ENCODE measurements at regions not wholly inside any gene's neighbourhood (a gene's known extent, or its start where the extent isn't known, plus 50 kb on each side); places are given as distances from the start of the nearest gene placed in this dataset.

DNA sequence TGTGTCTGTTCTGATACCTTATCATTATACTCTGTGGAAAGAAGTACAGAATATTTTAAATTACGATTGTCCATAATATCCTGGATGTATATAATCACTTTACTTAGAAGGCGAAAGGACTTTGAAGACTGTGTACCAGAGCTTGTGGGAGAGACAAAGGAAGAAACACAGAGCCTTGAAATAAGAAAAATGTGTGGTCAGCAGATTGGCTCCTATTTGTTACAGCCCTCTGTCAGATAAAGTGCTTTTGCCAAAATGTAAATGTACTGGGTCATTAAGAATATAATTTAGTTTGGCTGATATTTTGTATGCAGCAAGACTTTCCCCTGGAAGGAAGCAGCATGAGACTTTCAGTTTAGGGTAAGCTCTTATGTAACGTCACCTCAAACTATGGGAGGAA, 443.1 kb downstream of the CCDC85A start:
- no peaks in the 10 kb centered on the region for H3K79me2 ChIP-seq (ENCODE audit: control insufficient read depth, insufficient read depth, low read length, poor library complexity)
- H3K27me3 ChIP-seq (ENCODE audit: insufficient read depth, low read length) = no peaks in the 10 kb centered on the region
- no peaks in the 10 kb centered on the region for H3K9me3 ChIP-seq (ENCODE audit: insufficient read depth, low read depth, low read length)
- H3K4me2 ChIP-seq (ENCODE audit: low read length) = no peak overlapping the region
- no peak overlapping the region for H4K8ac ChIP-seq (ENCODE audit: low read depth, low read length)
- H3K79me1 ChIP-seq (ENCODE audit: low read length) = no peaks in the 10 kb centered on the region
- no peak overlapping the region for H2BK12ac ChIP-seq (ENCODE audit: low read length)
- H4K91ac ChIP-seq (ENCODE audit: low read depth, low read length) = no peak overlapping the region
- H2AFZ ChIP-seq (ENCODE audit: insufficient read depth, low read length, poor library complexity) = no peak overlapping the region
- H3K4ac ChIP-seq (ENCODE audit: low read depth, low read length) = no peak overlapping the region
- H3K4me1 ChIP-seq (ENCODE audit: control insufficient read depth in 1 of 2, insufficient read depth in 2 of 2, low read length in 2 of 2) = no peaks in the 10 kb centered on the region
- H3K23ac ChIP-seq (ENCODE audit: low read length) = no peak overlapping the region
- no peaks in the 10 kb centered on the region for H3K36me3 ChIP-seq (ENCODE audit: control insufficient read depth in 1 of 2, insufficient read depth in 2 of 2, low read length in 2 of 2)
- no peak overlapping the region for H2BK5ac ChIP-seq (ENCODE audit: low read depth, low read length, poor library complexity)
- no CpG with 5 or more reads among the region's 3 CpGs for WGBS (ENCODE audit: extremely low coverage, insufficient coverage, insufficient read length)
- H3K9ac ChIP-seq (ENCODE audit: low read length) = no peak overlapping the region
- no peak overlapping the region for H2AK5ac ChIP-seq (ENCODE audit: low read length)
- no peak overlapping the region for H3K18ac ChIP-seq (ENCODE audit: low read length)
- H3K14ac ChIP-seq (ENCODE audit: low read length) = no peak overlapping the region
- H3K27ac ChIP-seq (ENCODE audit: low read depth, low read length) = no peak overlapping the region
- no peak overlapping the region for H2BK120ac ChIP-seq (ENCODE audit: insufficient read depth, low read length, poor library complexity)
- H4K12ac ChIP-seq (ENCODE audit: low read depth, low read length) = no peak overlapping the region
- no peak overlapping the region for H3K4me3 ChIP-seq (ENCODE audit: low read depth, low read length)
- DNase-seq = no peak

DNA sequence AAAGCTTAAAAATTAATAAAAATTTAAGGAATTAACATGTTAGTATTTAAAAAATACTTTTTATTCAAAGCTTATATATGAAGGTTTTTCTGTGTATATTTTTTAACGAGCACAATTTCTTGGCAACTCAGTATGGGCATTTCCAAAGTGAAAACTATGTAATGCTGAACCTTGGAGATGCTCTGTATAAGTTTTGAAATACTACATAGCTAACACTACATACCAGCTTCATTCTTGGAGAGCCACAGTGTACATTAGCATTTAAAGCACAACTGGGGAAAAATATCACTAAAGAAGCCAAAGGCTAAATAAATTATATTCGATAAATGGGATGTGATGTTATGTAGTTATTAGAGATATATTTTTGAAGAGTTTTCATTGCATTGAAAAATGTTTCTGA, 446.5 kb downstream of the CCDC85A start:
- Histone ChIP-seq H3K27ac (ENCODE audit: low read depth, low read length) (no peak overlapping the region), H4K12ac (ENCODE audit: low read depth, low read length) (no peak overlapping the region), H2BK5ac (ENCODE audit: low read depth, low read length, poor library complexity) (no peak overlapping the region), H3K9me3 (ENCODE audit: insufficient read depth, low read depth, low read length) (no peaks in the 10 kb centered on the region), H2BK120ac (ENCODE audit: insufficient read depth, low read length, poor library complexity) (no peak overlapping the region), H3K4me2 (ENCODE audit: low read length) (no peak overlapping the region), H3K79me2 (ENCODE audit: control insufficient read depth, insufficient read depth, low read length, poor library complexity) (no peaks in the 10 kb centered on the region), H3K9ac (ENCODE audit: low read length) (no peak overlapping the region), H3K14ac (ENCODE audit: low read length) (no peak overlapping the region), H3K4me3 (ENCODE audit: low read depth, low read length) (no peak overlapping the region), H3K27me3 (ENCODE audit: insufficient read depth, low read length) (no peaks in the 10 kb centered on the region), H2AK5ac (ENCODE audit: low read length) (no peak overlapping the region), H3K4ac (ENCODE audit: low read depth, low read length) (no peak overlapping the region), H3K36me3 (ENCODE audit: control insufficient read depth in 1 of 2, insufficient read depth in 2 of 2, low read length in 2 of 2) (no peaks in the 10 kb centered on the region), H2AFZ (ENCODE audit: insufficient read depth, low read length, poor library complexity) (no peak overlapping the region), H4K8ac (ENCODE audit: low read depth, low read length) (no peak overlapping the region), H3K79me1 (ENCODE audit: low read length) (no peaks in the 10 kb centered on the region), H3K18ac (ENCODE audit: low read length) (no peak overlapping the region), H3K4me1 (ENCODE audit: control insufficient read depth in 1 of 2, insufficient read depth in 2 of 2, low read length in 2 of 2) (no peaks in the 10 kb centered on the region), H4K91ac (ENCODE audit: low read depth, low read length) (no peak overlapping the region), H2BK12ac (ENCODE audit: low read length) (no peak overlapping the region), H3K23ac (ENCODE audit: low read length) (no peak overlapping the region)
- 100% methylated on average over 1 of the region's 2 CpGs for WGBS (ENCODE audit: extremely low coverage, insufficient coverage, insufficient read length)
- DNase-seq = peak in 1 of 2 donors; percentile 56

DNA sequence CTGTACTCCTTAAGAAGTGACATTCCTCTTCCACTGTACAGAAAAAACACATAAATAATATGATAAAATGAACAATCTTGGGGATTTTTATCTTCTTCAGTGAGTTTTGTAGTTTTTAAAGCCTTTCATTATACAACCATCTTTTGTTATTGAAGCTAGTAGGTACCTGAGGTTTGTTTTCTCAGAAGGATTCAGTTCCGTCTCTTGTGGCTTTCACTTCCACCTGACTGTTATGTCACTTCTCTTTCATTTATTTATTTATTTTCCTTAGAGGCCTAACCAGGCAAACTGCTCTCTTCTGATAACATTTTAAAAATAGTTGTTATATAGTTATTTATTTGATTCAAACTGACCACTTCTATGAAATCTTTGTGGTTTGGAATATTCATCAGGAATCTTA, 464.2 kb downstream of the CCDC85A start:
- Histone ChIP-seq H3K4me3 (ENCODE audit: low read depth, low read length) (no peak overlapping the region), H3K9ac (ENCODE audit: low read length) (no peak overlapping the region), H2BK12ac (ENCODE audit: low read length) (no peak overlapping the region), H3K4me1 (ENCODE audit: control insufficient read depth in 1 of 2, insufficient read depth in 2 of 2, low read length in 2 of 2) (no peaks in the 10 kb centered on the region), H4K91ac (ENCODE audit: low read depth, low read length) (no peak overlapping the region), H3K4ac (ENCODE audit: low read depth, low read length) (no peak overlapping the region), H3K27me3 (ENCODE audit: insufficient read depth, low read length) (no peaks in the 10 kb centered on the region), H3K36me3 (ENCODE audit: control insufficient read depth in 1 of 2, insufficient read depth in 2 of 2, low read length in 2 of 2) (no peaks in the 10 kb centered on the region), H2BK120ac (ENCODE audit: insufficient read depth, low read length, poor library complexity) (no peak overlapping the region), H2AK5ac (ENCODE audit: low read length) (no peak overlapping the region), H3K18ac (ENCODE audit: low read length) (no peak overlapping the region), H3K4me2 (ENCODE audit: low read length) (no peak overlapping the region), H4K12ac (ENCODE audit: low read depth, low read length) (no peak overlapping the region), H3K79me2 (ENCODE audit: control insufficient read depth, insufficient read depth, low read length, poor library complexity) (no peaks in the 10 kb centered on the region), H2BK5ac (ENCODE audit: low read depth, low read length, poor library complexity) (no peak overlapping the region), H2AFZ (ENCODE audit: insufficient read depth, low read length, poor library complexity) (no peak overlapping the region), H3K27ac (ENCODE audit: low read depth, low read length) (no peak overlapping the region), H3K23ac (ENCODE audit: low read length) (no peak overlapping the region), H3K9me3 (ENCODE audit: insufficient read depth, low read depth, low read length) (no peaks in the 10 kb centered on the region), H3K14ac (ENCODE audit: low read length) (no peak overlapping the region), H4K8ac (ENCODE audit: low read depth, low read length) (no peak overlapping the region), H3K79me1 (ENCODE audit: low read length) (no peaks in the 10 kb centered on the region)
- no peak for DNase-seq
- WGBS (ENCODE audit: extremely low coverage, insufficient coverage, insufficient read length) = no CpG with 5 or more reads among the region's 1 CpG

DNA sequence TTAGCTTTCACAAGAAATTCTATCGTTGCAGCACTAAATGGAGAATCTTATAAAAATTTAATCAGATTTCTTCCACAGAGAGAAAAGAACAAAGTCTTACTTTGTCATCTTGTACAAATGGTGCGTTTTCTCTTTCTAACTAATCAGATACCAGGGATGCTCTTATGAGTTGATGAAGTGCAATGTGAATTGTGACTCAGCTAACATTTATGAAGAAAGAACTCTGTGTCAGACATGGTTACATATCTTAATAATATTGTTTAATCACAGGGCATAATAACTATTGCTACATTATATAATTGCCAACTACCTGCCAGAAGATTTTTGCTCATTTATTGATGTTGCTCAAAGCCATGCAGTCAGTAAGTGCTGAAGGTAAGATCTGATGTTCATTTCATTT, 465.0 kb downstream of the CCDC85A start:
- Histone ChIP-seq H3K79me2 (ENCODE audit: control insufficient read depth, insufficient read depth, low read length, poor library complexity) (no peaks in the 10 kb centered on the region), H3K27me3 (ENCODE audit: insufficient read depth, low read length) (no peaks in the 10 kb centered on the region), H3K9ac (ENCODE audit: low read length) (no peak overlapping the region), H3K4me2 (ENCODE audit: low read length) (no peak overlapping the region), H2BK12ac (ENCODE audit: low read length) (no peak overlapping the region), H3K9me3 (ENCODE audit: insufficient read depth, low read depth, low read length) (no peaks in the 10 kb centered on the region), H4K8ac (ENCODE audit: low read depth, low read length) (no peak overlapping the region), H3K18ac (ENCODE audit: low read length) (no peak overlapping the region), H3K36me3 (ENCODE audit: control insufficient read depth in 1 of 2, insufficient read depth in 2 of 2, low read length in 2 of 2) (no peaks in the 10 kb centered on the region), H3K4me1 (ENCODE audit: control insufficient read depth in 1 of 2, insufficient read depth in 2 of 2, low read length in 2 of 2) (no peaks in the 10 kb centered on the region), H4K91ac (ENCODE audit: low read depth, low read length) (no peak overlapping the region), H2AK5ac (ENCODE audit: low read length) (no peak overlapping the region), H3K27ac (ENCODE audit: low read depth, low read length) (no peak overlapping the region), H3K14ac (ENCODE audit: low read length) (no peak overlapping the region), H3K4me3 (ENCODE audit: low read depth, low read length) (no peak overlapping the region), H3K23ac (ENCODE audit: low read length) (no peak overlapping the region), H3K4ac (ENCODE audit: low read depth, low read length) (no peak overlapping the region), H3K79me1 (ENCODE audit: low read length) (no peaks in the 10 kb centered on the region), H4K12ac (ENCODE audit: low read depth, low read length) (no peak overlapping the region), H2BK120ac (ENCODE audit: insufficient read depth, low read length, poor library complexity) (no peak overlapping the region), H2BK5ac (ENCODE audit: low read depth, low read length, poor library complexity) (no peak overlapping the region), H2AFZ (ENCODE audit: insufficient read depth, low read length, poor library complexity) (no peak overlapping the region)
- WGBS (ENCODE audit: extremely low coverage, insufficient coverage, insufficient read length) = no CpG with 5 or more reads among the region's 2 CpGs
- no peak for DNase-seq

DNA sequence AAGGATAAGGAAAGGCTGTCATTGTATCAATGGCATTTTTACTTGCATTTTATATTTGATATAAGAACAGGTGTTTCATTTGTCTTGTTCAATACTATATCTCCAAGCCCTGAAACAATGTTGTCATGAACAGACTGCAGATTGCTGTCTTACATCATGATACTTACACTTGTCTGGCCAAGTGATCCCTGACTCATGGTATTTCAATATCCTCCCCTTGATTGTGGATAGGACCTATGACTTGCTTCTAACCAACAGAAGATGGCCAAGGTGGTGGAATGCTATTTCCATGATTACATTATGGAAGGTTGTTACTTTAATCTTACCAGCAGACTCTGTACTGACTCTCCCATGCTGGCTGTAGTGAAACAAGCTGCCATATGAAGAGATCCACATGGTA, 471.1 kb downstream of the CCDC85A start:
- Histone ChIP-seq H4K12ac (ENCODE audit: low read depth, low read length) (no peak overlapping the region), H4K8ac (ENCODE audit: low read depth, low read length) (no peak overlapping the region), H3K36me3 (ENCODE audit: control insufficient read depth in 1 of 2, insufficient read depth in 2 of 2, low read length in 2 of 2) (no peaks in the 10 kb centered on the region), H3K4ac (ENCODE audit: low read depth, low read length) (no peak overlapping the region), H3K18ac (ENCODE audit: low read length) (no peak overlapping the region), H3K79me2 (ENCODE audit: control insufficient read depth, insufficient read depth, low read length, poor library complexity) (no peaks in the 10 kb centered on the region), H2BK120ac (ENCODE audit: insufficient read depth, low read length, poor library complexity) (no peak overlapping the region), H3K23ac (ENCODE audit: low read length) (no peak overlapping the region), H3K9ac (ENCODE audit: low read length) (no peak overlapping the region), H3K4me3 (ENCODE audit: low read depth, low read length) (no peak overlapping the region), H3K79me1 (ENCODE audit: low read length) (no peaks in the 10 kb centered on the region), H2BK5ac (ENCODE audit: low read depth, low read length, poor library complexity) (no peak overlapping the region), H2BK12ac (ENCODE audit: low read length) (no peak overlapping the region), H3K9me3 (ENCODE audit: insufficient read depth, low read depth, low read length) (no peaks in the 10 kb centered on the region), H2AFZ (ENCODE audit: insufficient read depth, low read length, poor library complexity) (no peak overlapping the region), H3K27me3 (ENCODE audit: insufficient read depth, low read length) (no peaks in the 10 kb centered on the region), H3K27ac (ENCODE audit: low read depth, low read length) (no peak overlapping the region), H3K4me1 (ENCODE audit: control insufficient read depth in 1 of 2, insufficient read depth in 2 of 2, low read length in 2 of 2) (no peaks in the 10 kb centered on the region), H3K14ac (ENCODE audit: low read length) (no peak overlapping the region), H3K4me2 (ENCODE audit: low read length) (no peak overlapping the region), H2AK5ac (ENCODE audit: low read length) (no peak overlapping the region), H4K91ac (ENCODE audit: low read depth, low read length) (no peak overlapping the region)
- DNase-seq = no peak
